GM12878 (cell line): ENCODE measurements at regions not wholly inside any gene's neighbourhood (a gene's known extent, or its start where the extent isn't known, plus 50 kb on each side); places are given as distances from the start of the nearest gene placed in this dataset.

Experiments used
- ATAC-seq: fragments of 200-7000 bp; cut with Tn5 transposase; 3 replicates; pipeline ENCODE4 v1.9.1; 2020; ENCODE audit warnings: mild to moderate bottlenecking, moderate library complexity
- BruUV-seq: library from RNA; stranded (reverse); fragments of 400-500 nt; replicated peaks from 2 replicates; lab custom pipeline; 2021; lab: Mats Ljungman, UMichigan
- CTCF ChIA-PET: fragments of 300-600 bp; sonication (Branson Sonifier 250); formaldehyde crosslinking; extraction: SDS; loops from one replicate; lab custom pipeline; 2021; ENCODE audit warnings: inconsistent platforms; lab: Yijun Ruan, JAX
- POLR2A ChIA-PET: fragments of 350-600 bp; formaldehyde crosslinking; extraction: SDS; loops from one replicate; lab custom pipeline; 2021; ENCODE audit warnings: inconsistent platforms; lab: Charles Lee
- RAD21 ChIA-PET: fragments of 300-600 bp; sonication (Branson Sonifier 250); formaldehyde crosslinking; loops from one replicate; lab custom pipeline; 2023; ENCODE audit warnings: antibody characterized with exemption; ENCODE audit not compliant: unreplicated experiment; lab: Charles Lee
- SMC1A ChIA-PET: fragments of 300-600 bp; sonication (Branson Sonifier 250); formaldehyde crosslinking; loops from one replicate; lab custom pipeline; 2023; ENCODE audit not compliant: unreplicated experiment, uncharacterized antibody; lab: Charles Lee
- DNase-seq: peaks from one replicate; pipeline ENCODE4 v3.0.0-alpha.2; 2011; ENCODE audit warnings: low read depth, low spot score
- FAIRE-seq: peaks from 3 replicates; lab custom pipeline; 2011; peaks lifted over from hg19 to GRCh38; lab: Jason Lieb, UNC
- H2AFZ ChIP-seq: 2 replicates; pipeline ENCODE4 v1.6.0; 2011; ENCODE audit warnings: low read depth, low read length, control low read depth; ENCODE audit not compliant: control insufficient read depth
- H3K27ac ChIP-seq: 2 replicates; pipeline ENCODE4 v1.5.1; 2011; ENCODE audit warnings: control low read depth; ENCODE audit not compliant: control insufficient read depth, insufficient read depth
- H3K27me3 ChIP-seq, 2 experiments: replicated peaks in 1 of 2; 2 replicates each; pipeline versions ENCODE4 v1.6.0 to v1.6.1; 2011; ENCODE audit warnings: low read length in 1 of 2; ENCODE audit not compliant: control insufficient read depth in 2 of 2, insufficient read depth in 2 of 2
- H3K36me3 ChIP-seq, 2 experiments: 2 replicates each; pipeline ENCODE4 v1.5.1; 2011; ENCODE audit warnings: low read length in 1 of 2; ENCODE audit not compliant: control insufficient read depth in 2 of 2, insufficient read depth in 2 of 2
- H3K4me1 ChIP-seq: 2 replicates; pipeline ENCODE4 v1.6.1; 2011; ENCODE audit warnings: mild to moderate bottlenecking, low read length, moderate library complexity, mixed read lengths; ENCODE audit not compliant: control insufficient read depth, insufficient read depth
- H3K4me2 ChIP-seq: 2 replicates; pipeline ENCODE4 v1.6.0; 2011; ENCODE audit warnings: control low read depth; ENCODE audit not compliant: control insufficient read depth, insufficient read depth
- H3K4me3 ChIP-seq: fragments of 200-600 bp; sonication (generic); 2 replicates; pipeline ENCODE4 v1.5.1; 2016
- H3K79me2 ChIP-seq: 2 replicates; pipeline ENCODE4 v1.6.0; 2011; ENCODE audit warnings: low read length; ENCODE audit not compliant: control insufficient read depth, insufficient read depth
- H3K9ac ChIP-seq: 2 replicates; pipeline ENCODE4 v1.8.0; 2011; ENCODE audit warnings: low read length, control low read depth, mixed read lengths; ENCODE audit not compliant: control insufficient read depth, insufficient read depth
- H3K9me3 ChIP-seq: replicated peaks from 3 replicates; pipeline ENCODE4 v1.5.1; 2011; ENCODE audit warnings: mild to moderate bottlenecking, low read length; ENCODE audit not compliant: control insufficient read depth, insufficient read depth
- H4K20me1 ChIP-seq: 2 replicates; pipeline ENCODE4 v1.6.0; 2011; ENCODE audit not compliant: control insufficient read depth, insufficient read depth
- E2F8 ChIP-seq: fragments of 450-650 bp; IDR thresholded peaks from 2 replicates; pipeline ENCODE4 v1.6.1; 2018; ENCODE audit warnings: mild to moderate bottlenecking, low read depth, moderate library complexity; ENCODE audit not compliant: partially characterized antibody
- EZH2 ChIP-seq: IDR thresholded peaks from 2 replicates; pipeline ENCODE4 v1.6.1; 2012; ENCODE audit warnings: low read depth, mild to moderate bottlenecking, control low read depth, inconsistent platforms, low read length, borderline replicate concordance; ENCODE audit not compliant: control insufficient read depth
- FOS ChIP-seq: IDR thresholded peaks from 3 replicates; pipeline ENCODE4 v1.6.1; 2011; ENCODE audit warnings: borderline replicate concordance; ENCODE audit not compliant: insufficient read length; ENCODE audit errors: extremely low read depth
- HDGF ChIP-seq: fragments of 450-650 bp; IDR thresholded peaks from 2 replicates; pipeline ENCODE4 v1.6.1; 2016; ENCODE audit warnings: antibody characterized with exemption
- POU2F2 ChIP-seq: IDR thresholded peaks from 3 replicates; pipeline ENCODE4 v1.6.1; 2011; ENCODE audit warnings: low read depth, mild to moderate bottlenecking, low read length, borderline replicate concordance
- SIN3A ChIP-seq: IDR thresholded peaks from 2 replicates; pipeline ENCODE4 v1.6.1; 2012; ENCODE audit warnings: low read depth, low read length, improper control_type of control experiment
- SMARCA5 ChIP-seq: fragments of 450-650 bp; IDR thresholded peaks from 2 replicates; pipeline ENCODE4 v1.6.1; 2017; ENCODE audit warnings: mild to moderate bottlenecking
- USF1 ChIP-seq: IDR thresholded peaks from 2 replicates; pipeline ENCODE4 v1.6.1; 2011; ENCODE audit warnings: borderline replicate concordance, low read depth, mild to moderate bottlenecking, moderate library complexity, mixed read lengths, low read length; ENCODE audit not compliant: insufficient read depth; ENCODE audit errors: extremely low read length
- ZNF592 ChIP-seq: fragments of 450-650 bp; IDR thresholded peaks from 2 replicates; pipeline ENCODE4 v1.6.1; 2017; ENCODE audit warnings: mild to moderate bottlenecking, moderate library complexity
- ZNF687 ChIP-seq: fragments of 450-650 bp; IDR thresholded peaks from 2 replicates; pipeline ENCODE4 v1.6.1; 2017; ENCODE audit warnings: mild to moderate bottlenecking, moderate library complexity
- WGBS: methylation state at CpG from one replicate; pipeline ENCODE4 v1.1.6; 2016; ENCODE audit warnings: low lambda C conversion rate; ENCODE audit not compliant: insufficient replicate concordance, insufficient coverage; ENCODE audit errors: missing lambda C conversion rate; 5-methylcytosine and 5-hydroxymethylcytosine counted together
- in situ Hi-C: fragments of 300-500 bp; cut with MboI; formaldehyde crosslinking; loops from 9 replicates; pipeline ENCODE4 v1.14.3; 2018; ENCODE audit warnings: mixed read lengths
- intact Hi-C: fragments of 100-400 bp; cut with micrococcal nuclease; formaldehyde crosslinking; loops from one replicate; pipeline ENCODE4 v1.14.2; 2022; ENCODE audit not compliant: unreplicated experiment

- no peak for TF ChIP-seq ZNF592
- TF ChIP-seq USF1: no peak
- no peak for TF ChIP-seq HDGF
Observed at GRCh38 chr15:48029642-48030041, 91.1 kb upstream of the SLC24A5 start (continued).

GRCh38 chr15:48031466-48031865, 89.3 kb upstream of the SLC24A5 start:
- BruUV-seq: no TSS peak
- H3K27me3 ChIP-seq: no peaks in the 10 kb centered on the region
- no peak overlapping the region for H3K4me2 ChIP-seq
- no peaks in the 10 kb centered on the region for H3K36me3 ChIP-seq
- H3K4me3 ChIP-seq: no peak overlapping the region
- ChIA-PET RAD21 (no interaction called here), CTCF (no interaction called here), POLR2A (no interaction called here), SMC1A (no interaction called here)
- H4K20me1 ChIP-seq: no peaks in the 10 kb centered on the region
- no peaks in the 10 kb centered on the region for H3K79me2 ChIP-seq
- no peaks in the 10 kb centered on the region for H3K9me3 ChIP-seq
- FAIRE-seq: no peak
- no peak overlapping the region for H2AFZ ChIP-seq
- no peak for ATAC-seq
- intact Hi-C loops: no loop called here
- H3K27ac ChIP-seq: no peak overlapping the region
- in situ Hi-C loops: no loop called here
- DNase-seq: no peak
- 35% methylated on average over 1 of the region's 1 CpG for WGBS
- H3K9ac ChIP-seq: no peak overlapping the region
- no peaks in the 10 kb centered on the region for H3K4me1 ChIP-seq
- TF ChIP-seq SIN3A (no peak), FOS (no peak), POU2F2 (no peak), E2F8 (no peak), SMARCA5 (no peak), EZH2 (no peak), ZNF687 (no peak)
